GM18507 (cell line): ENCODE measurements at regions not wholly inside any gene's neighbourhood (a gene's known extent, or its start where the extent isn't known, plus 50 kb on each side); places are given as distances from the start of the nearest gene placed in this dataset.

Experiments
- DNase-seq: peaks from one replicate; pipeline ENCODE4 v3.0.0; 2011; ENCODE audit warnings: low read depth; ENCODE audit not compliant: insufficient read length; ENCODE audit errors: extremely low spot score
- FAIRE-seq: peaks from 2 replicates; lab custom pipeline; 2011; peaks lifted over from hg19 to GRCh38; lab: Jason Lieb, UNC

DNA sequence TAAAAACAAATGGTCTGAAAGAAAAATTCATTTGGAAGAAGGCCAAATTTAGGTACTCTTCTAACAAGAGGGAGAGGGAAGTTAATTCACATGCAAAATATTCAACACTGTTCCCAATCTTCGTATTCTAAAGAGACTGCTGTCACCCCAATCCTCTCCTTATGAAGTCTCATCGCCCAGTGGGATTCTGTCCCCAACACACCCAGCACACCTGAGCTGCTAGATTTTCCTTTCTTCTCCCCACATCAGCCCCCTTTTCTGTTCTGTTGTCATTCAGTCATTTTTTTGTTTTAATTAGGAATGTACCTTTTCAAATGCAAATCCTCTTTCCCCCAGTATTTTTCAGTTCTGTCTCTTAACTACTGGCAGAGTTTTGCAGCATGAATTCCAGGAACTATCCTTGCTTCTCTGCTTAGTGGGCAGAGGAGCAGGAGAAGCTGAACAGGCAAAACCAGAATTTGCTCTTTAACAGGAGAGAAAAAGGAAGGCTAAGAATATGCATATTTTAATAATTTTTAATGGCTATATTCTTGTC, 366.9 kb downstream of the MAN2A1 start:
- DNase-seq (no peak), FAIRE-seq (no peak)

DNA sequence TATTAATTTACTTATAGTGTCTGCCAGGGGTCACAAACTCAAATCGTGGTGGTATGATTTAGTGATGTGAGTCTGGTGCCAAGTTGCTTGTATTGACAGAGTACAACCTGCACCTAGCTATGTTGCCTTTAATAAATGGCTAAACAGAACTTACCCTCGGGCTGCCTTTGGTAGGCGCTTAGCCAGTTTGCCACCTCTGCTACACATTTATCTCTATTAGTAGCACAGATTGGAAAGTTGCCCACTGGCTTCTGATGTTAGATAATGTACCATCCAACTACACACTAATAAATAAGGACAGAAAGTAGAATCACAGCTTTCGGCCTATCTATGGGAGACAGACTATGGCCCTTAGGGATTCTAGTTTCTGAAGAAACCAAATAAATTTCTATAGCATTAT, 368.4 kb downstream of the MAN2A1 start:
- FAIRE-seq, result no peak
- DNase-seq, result no peak

DNA sequence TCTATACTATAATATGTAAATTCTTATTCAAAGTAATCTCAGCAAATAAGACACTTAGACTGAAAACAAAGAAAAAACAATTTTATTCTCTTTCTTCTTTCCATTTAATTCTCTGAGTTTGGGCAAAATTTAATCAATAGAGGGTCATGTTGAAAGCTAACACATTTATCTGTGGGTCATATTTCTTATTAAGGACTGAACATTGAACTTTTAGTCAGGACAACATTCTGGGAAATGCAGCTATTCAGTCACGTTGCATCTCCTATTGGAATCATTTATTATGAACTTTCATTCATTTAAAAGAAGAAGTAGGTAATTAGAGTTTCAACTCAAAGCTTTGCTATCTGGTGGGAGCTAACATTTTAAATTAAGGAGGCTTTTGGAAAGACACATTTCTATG, 372.5 kb downstream of the MAN2A1 start:
- no peak for FAIRE-seq
- no peak for DNase-seq

- FAIRE-seq, result no peak
- no peak for DNase-seq
These were observed 374.2 kb downstream of the MAN2A1 start for GRCh38 chr5:110063640-110064602.

DNA sequence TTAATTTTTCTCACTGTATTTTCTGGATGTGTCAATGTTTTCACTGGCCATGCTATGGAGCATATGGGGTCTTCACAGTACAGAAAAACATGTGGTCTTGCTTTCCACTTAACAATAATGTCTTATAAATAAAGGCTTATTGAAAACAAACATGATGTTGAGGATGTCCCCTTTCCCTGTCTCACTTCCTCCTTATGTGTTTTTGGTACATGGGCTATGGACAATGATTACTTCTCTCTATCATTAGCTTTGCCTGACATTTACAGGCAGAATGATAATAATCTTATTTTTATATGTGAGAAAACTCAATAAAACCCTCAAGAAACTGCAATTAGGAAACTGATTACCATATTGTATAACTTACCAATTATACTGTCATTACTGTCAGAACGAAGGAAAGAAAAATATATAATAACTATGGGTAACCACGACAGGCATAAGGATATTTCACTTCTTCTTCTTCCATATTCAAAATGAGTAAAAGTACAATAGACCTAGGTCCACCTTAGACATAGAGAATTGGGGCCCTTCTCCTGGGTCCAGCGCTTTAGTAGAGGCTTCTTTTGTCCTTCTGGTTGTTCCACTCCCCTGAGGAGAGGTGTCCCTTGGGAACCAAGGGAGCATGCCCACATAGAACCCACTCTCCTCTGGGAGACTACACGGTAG, 375.0 kb downstream of the MAN2A1 start:
- DNase-seq, result no peak
- FAIRE-seq, result no peak

- DNase-seq (no peak), FAIRE-seq (no peak)
These were observed 381.1 kb downstream of the MAN2A1 start for GRCh38 chr5:110070836-110071235.

- DNase-seq (no peak), FAIRE-seq (no peak)
These were observed 382.9 kb downstream of the MAN2A1 start for GRCh38 chr5:110072651-110073050.

DNA sequence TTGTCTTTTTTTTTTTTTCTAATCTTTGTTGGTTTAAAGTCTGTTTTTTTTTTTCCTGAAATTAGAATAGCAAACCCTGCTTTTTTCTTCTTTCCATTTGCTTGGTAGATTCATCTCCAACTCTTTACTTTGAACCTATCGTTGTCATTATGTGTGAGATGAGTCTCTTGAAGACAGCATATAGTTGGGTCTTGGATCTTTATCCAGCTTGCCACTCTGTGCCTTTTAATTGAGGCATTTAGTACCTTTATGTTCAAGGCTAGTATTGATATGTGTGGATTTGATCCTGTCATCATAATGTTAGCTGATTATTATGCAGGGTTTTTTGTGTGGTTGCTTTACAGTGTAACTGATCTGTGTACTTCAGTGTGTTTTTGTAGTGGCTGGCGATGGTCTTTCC, 383.8 kb downstream of the MAN2A1 start:
- DNase-seq (no peak), FAIRE-seq (no peak)

GRCh38 chr5:110075656-110076055, 385.9 kb downstream of the MAN2A1 start:
- DNase-seq (no peak), FAIRE-seq (no peak)

- no peak for DNase-seq
- no peak for FAIRE-seq
These were observed 387.4 kb downstream of the MAN2A1 start for GRCh38 chr5:110077147-110077546.

GRCh38 chr5:110082194-110082593, 392.5 kb downstream of the MAN2A1 start:
- no peak for DNase-seq
- no peak for FAIRE-seq

- DNase-seq, result no peak
- no peak for FAIRE-seq
These were observed 393.1 kb downstream of the MAN2A1 start for GRCh38 chr5:110082863-110083262.

- no peak for DNase-seq
- FAIRE-seq, result no peak
These were observed 396.1 kb downstream of the MAN2A1 start for GRCh38 chr5:110085826-110086225.

GRCh38 chr5:110086658-110087388, 397.1 kb downstream of the MAN2A1 start:
- DNase-seq (no peak), FAIRE-seq (no peak)

- DNase-seq (no peak), FAIRE-seq (no peak)
These were observed 398.1 kb downstream of the MAN2A1 start for GRCh38 chr5:110087829-110088228.

DNA sequence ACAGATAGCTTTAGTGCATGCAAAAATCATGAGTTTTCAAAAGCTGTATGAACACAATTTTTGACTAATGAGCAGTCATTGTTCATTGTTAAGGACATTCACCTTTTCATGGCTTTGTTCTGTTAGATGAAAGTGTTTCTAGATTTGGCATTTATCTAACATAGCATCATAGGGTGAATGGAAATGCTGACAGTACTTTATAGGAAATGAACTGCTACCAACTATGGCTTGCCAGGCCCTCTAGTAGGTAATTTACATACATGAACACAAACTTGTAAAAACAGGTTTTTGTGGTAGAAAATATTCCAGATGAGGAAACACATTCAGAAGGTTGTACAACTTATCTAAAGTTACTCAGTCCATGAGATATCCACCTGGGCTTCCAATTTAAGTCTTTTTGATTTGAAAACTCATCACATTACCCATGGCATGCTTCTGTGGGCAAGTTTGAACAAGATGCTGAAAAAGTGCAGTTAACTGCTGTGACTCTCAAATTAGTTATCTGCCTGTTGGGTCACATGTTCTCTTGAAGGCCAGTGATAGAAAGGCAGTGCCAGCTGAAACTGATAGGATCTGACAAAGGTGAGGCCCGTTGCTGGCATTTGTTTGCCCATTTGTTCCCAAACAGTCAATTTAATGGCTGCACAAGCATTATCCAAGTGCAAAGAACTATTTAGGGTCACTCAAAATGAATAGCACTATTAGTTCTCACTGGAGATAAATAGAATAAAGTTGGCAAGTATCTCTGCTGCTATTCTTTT, 399.1 kb downstream of the MAN2A1 start:
- DNase-seq, result no peak
- FAIRE-seq, result no peak

GRCh38 chr5:110092955-110093785, 403.4 kb downstream of the MAN2A1 start:
- FAIRE-seq (no peak), DNase-seq (no peak)

- FAIRE-seq, result no peak
These were observed 404.4 kb downstream of the MAN2A1 start for GRCh38 chr5:110094109-110094508.

More at GRCh38 chr5:110094109-110094508, 404.4 kb downstream of the MAN2A1 start:
- DNase-seq, result no peak
